ENCODE measurements at regions not wholly inside any gene's neighbourhood (a gene's known extent, or its start where the extent isn't known, plus 50 kb on each side); places are given as distances from the start of the nearest gene placed in this dataset.

DNA sequence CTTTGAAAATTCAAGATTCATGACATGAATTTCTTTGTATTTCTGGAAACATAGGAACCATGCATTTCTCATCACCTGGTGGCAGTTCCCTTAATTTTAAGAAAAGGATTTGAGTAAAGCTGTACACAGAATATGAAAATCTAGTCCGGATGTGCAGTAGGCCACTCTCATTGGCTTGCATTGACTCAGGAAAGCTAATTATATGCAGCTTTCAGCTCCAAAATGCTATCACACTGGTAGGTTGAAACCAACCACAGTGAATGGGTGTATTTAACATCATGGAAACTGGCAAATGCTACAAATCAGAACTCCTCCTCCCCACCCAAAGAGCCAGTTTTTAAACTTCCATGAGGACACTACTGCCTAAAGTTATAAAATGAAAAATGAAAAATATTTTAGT is 161.6 kb upstream of the FBXL17 start:
- TF ChIP-seq, protein P1, sequence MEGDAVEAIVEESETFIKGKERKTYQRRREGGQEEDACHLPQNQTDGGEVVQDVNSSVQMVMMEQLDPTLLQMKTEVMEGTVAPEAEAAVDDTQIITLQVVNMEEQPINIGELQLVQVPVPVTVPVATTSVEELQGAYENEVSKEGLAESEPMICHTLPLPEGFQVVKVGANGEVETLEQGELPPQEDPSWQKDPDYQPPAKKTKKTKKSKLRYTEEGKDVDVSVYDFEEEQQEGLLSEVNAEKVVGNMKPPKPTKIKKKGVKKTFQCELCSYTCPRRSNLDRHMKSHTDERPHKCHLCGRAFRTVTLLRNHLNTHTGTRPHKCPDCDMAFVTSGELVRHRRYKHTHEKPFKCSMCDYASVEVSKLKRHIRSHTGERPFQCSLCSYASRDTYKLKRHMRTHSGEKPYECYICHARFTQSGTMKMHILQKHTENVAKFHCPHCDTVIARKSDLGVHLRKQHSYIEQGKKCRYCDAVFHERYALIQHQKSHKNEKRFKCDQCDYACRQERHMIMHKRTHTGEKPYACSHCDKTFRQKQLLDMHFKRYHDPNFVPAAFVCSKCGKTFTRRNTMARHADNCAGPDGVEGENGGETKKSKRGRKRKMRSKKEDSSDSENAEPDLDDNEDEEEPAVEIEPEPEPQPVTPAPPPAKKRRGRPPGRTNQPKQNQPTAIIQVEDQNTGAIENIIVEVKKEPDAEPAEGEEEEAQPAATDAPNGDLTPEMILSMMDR (IDR thresholded peaks at IDR 0.05; ENCODE audit: low read depth, low read length, poor library complexity, severe bottlenecking) = no peak
- no peak for TF ChIP-seq EZH2phosphoT487 (IDR thresholded peaks at IDR 0.05; ENCODE audit: borderline replicate concordance, low read length)

Measured in DOHH2 (cell line).